ENCODE measurements at regions not wholly inside any gene's neighbourhood (a gene's known extent, or its start where the extent isn't known, plus 50 kb on each side); places are given as distances from the start of the nearest gene placed in this dataset.

GRCh38 chr14:89490466-89490865 lies 73.4 kb upstream of the FOXN3 start:
- intact Hi-C loops (cut with DNase I; ENCODE audit: low total_unique reads): no loop called here
- no peak for DNase-seq (ENCODE audit: low spot score in 2 of 2)
- H3K4me3 ChIP-seq (ENCODE audit: low read depth, poor library complexity, severe bottlenecking): no peak overlapping the region
- WGBS, 2 donors: 74 to 80% methylated on average over 5 of the region's 5 CpGs
- TF ChIP-seq POLR2A (IDR thresholded peaks at IDR 0.05): no peak
- TF ChIP-seq, protein P1, sequence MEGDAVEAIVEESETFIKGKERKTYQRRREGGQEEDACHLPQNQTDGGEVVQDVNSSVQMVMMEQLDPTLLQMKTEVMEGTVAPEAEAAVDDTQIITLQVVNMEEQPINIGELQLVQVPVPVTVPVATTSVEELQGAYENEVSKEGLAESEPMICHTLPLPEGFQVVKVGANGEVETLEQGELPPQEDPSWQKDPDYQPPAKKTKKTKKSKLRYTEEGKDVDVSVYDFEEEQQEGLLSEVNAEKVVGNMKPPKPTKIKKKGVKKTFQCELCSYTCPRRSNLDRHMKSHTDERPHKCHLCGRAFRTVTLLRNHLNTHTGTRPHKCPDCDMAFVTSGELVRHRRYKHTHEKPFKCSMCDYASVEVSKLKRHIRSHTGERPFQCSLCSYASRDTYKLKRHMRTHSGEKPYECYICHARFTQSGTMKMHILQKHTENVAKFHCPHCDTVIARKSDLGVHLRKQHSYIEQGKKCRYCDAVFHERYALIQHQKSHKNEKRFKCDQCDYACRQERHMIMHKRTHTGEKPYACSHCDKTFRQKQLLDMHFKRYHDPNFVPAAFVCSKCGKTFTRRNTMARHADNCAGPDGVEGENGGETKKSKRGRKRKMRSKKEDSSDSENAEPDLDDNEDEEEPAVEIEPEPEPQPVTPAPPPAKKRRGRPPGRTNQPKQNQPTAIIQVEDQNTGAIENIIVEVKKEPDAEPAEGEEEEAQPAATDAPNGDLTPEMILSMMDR (IDR thresholded peaks at IDR 0.05): no peak

DNA sequence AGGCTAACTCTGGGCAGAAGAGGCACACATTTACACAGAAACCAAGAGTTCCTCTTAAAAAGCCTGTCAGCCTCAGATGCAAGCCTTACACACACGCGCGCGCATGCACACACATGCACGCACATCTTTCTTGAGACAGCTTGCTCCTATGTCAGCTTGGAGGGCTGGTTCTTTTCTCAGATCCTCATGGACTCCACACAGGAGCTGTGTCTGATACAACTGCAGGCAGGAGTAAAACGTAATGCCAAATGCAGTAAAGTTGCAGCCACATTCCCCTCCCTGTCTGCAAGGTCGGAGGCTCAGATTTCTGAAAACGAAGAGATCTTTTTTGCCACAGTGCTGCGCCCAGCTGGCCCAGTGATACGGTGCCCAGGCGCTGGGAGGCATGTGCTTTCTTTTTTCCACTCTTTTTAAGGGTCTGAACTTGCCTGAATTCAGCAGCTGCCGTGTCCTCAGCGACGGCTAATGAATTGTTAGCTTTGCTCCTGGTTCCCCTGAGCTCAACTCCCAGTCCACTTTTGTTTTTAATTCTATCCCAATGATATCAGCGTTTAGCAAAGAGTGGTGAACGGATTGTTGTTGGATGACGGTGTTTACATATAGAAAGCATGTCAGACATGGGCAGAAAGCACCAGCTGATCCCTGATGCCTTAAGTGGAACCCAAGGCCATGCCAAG lies 72.9 kb upstream of the FOXN3 start:
- H3K4me3 ChIP-seq (ENCODE audit: low read depth, poor library complexity, severe bottlenecking): no peak overlapping the region
- intact Hi-C loops (cut with DNase I; ENCODE audit: low total_unique reads): no loop called here
- WGBS, 2 donors: 33 to 38% methylated on average over 17 of the region's 17 CpGs
- TF ChIP-seq POLR2A (IDR thresholded peaks at IDR 0.05): no peak
- TF ChIP-seq, protein P1 (IDR thresholded peaks at IDR 0.05): no peak
- no peak for DNase-seq (ENCODE audit: low spot score in 2 of 2)

DNA sequence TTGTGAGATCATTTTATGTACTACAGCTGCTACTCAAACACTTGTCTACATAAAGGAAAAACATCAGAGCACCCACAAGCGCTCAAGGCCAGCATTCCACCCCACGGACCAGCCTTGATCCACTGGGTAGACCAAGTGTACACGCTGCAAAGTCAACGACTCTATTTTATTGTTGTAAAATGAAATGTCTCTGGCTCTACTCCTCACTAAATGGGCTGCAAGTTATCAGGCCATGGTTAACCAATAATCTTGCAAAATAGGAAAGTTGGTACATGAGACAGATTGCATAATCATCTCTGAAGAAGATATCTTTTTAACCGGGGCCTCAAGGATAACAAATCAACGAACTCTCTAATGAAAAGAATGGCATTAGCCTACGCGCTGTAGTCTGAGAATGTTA lies 69.9 kb upstream of the FOXN3 start:
- intact Hi-C loops (cut with DNase I; ENCODE audit: low total_unique reads): no loop called here
- WGBS, 2 donors: 85% methylated on average over 8 of the region's 8 CpGs
- no peak overlapping the region for H3K4me3 ChIP-seq (ENCODE audit: low read depth, poor library complexity, severe bottlenecking)
- no peak for DNase-seq (ENCODE audit: low spot score in 2 of 2)
- TF ChIP-seq, protein P1 (IDR thresholded peaks at IDR 0.05): no peak
- TF ChIP-seq POLR2A (IDR thresholded peaks at IDR 0.05): no peak

DNA sequence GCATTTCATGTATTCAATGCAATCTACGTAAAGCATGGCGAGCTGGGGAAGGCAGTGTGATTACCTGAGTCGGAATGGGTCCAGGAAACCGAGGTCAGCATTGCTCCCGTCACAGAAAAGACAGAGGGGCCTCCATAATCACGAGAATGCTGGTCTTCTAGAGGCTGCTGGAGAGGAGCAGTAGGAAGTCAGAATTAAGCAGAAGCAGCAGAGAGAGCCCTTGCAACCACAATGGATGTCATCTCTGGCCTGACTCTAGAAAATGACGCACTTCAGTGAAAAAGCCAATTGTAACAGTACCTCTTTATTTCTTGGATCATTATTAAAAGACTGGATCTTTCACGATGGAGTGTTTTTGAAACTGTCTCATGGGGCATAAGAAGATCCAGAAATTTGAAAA lies 69.5 kb upstream of the FOXN3 start:
- TF ChIP-seq, protein P1 (IDR thresholded peaks at IDR 0.05): no peak
- TF ChIP-seq POLR2A (IDR thresholded peaks at IDR 0.05): no peak
- 83 to 89% methylated on average over 8 of the region's 8 CpGs for WGBS, 2 donors
- intact Hi-C loops (cut with DNase I; ENCODE audit: low total_unique reads): no loop called here
- H3K4me3 ChIP-seq (ENCODE audit: low read depth, poor library complexity, severe bottlenecking): no peak overlapping the region
- no peak for DNase-seq (ENCODE audit: low spot score in 2 of 2)

DNA sequence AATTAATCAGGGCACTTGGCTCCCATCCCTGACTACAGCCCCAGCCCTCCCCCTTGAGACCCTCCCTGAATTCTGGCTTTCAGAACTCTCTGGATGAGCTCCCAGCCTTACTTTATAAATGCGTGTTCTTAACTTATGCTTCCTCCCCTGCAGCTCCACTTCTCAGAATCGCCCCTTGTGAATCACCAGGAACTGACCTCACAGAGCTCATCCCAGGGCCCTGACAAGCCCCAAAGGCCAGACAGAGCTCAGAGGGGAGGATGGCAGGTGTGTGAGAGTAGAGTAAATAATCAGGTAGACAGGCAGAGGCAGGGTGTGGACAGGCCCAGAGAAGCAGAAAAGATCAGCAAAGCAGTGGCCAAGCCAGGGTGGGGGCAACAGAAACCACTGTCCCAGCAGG lies 68.2 kb upstream of the FOXN3 start:
- H3K4me3 ChIP-seq (ENCODE audit: low read depth, poor library complexity, severe bottlenecking): no peak overlapping the region
- no peak for DNase-seq (ENCODE audit: low spot score in 2 of 2)
- TF ChIP-seq, protein P1 (IDR thresholded peaks at IDR 0.05): no peak
- TF ChIP-seq POLR2A (IDR thresholded peaks at IDR 0.05): no peak
- WGBS, 2 donors: 73 to 85% methylated on average over 2 of the region's 2 CpGs
- intact Hi-C loops (cut with DNase I; ENCODE audit: low total_unique reads): no loop called here
